ENCODE measurements at regions not wholly inside any gene's neighbourhood (a gene's known extent, or its start where the extent isn't known, plus 50 kb on each side); places are given as distances from the start of the nearest gene placed in this dataset.

- no peak for DNase-seq
Observed at GRCh38 chr20:22863826-22864225, 171.3 kb upstream of the SSTR4 start.

GRCh38 chr20:22866812-22867341 lies 168.2 kb upstream of the SSTR4 start:
- no peak for DNase-seq

- DNase-seq: no peak
Observed at GRCh38 chr20:22878166-22878565, 156.9 kb upstream of the SSTR4 start.

GRCh38 chr20:22880277-22880676 lies 154.8 kb upstream of the SSTR4 start:
- no peak for DNase-seq

- no peak for DNase-seq
Observed at GRCh38 chr20:22887796-22888195, 147.3 kb upstream of the SSTR4 start.

- DNase-seq: no peak
Observed at GRCh38 chr20:22890594-22891300, 144.4 kb upstream of the SSTR4 start.

- no peak for DNase-seq
Observed at GRCh38 chr20:22901164-22901563, 133.9 kb upstream of the SSTR4 start.

GRCh38 chr20:22901921-22902320 lies 133.2 kb upstream of the SSTR4 start:
- no peak for DNase-seq

- no peak for DNase-seq
Observed at GRCh38 chr20:22904386-22904785, 130.7 kb upstream of the SSTR4 start.

- DNase-seq: no peak
Observed at GRCh38 chr20:22904905-22905304, 130.2 kb upstream of the SSTR4 start.

GRCh38 chr20:22905658-22906057 lies 129.5 kb upstream of the SSTR4 start:
- DNase-seq: no peak

GRCh38 chr20:22908437-22908836 lies 126.7 kb upstream of the SSTR4 start:
- DNase-seq: no peak

GRCh38 chr20:22908944-22909343 lies 126.2 kb upstream of the SSTR4 start:
- no peak for DNase-seq

GRCh38 chr20:22909436-22909835 lies 125.7 kb upstream of the SSTR4 start:
- DNase-seq: no peak

GRCh38 chr20:22910287-22910852 lies 124.7 kb upstream of the SSTR4 start:
- DNase-seq: no peak

GRCh38 chr20:22914291-22914690 lies 120.8 kb upstream of the SSTR4 start:
- no peak for DNase-seq

GRCh38 chr20:22915512-22915911 lies 119.6 kb upstream of the SSTR4 start:
- no peak for DNase-seq

GRCh38 chr20:22916021-22916842 lies 118.9 kb upstream of the SSTR4 start:
- no peak for DNase-seq

GRCh38 chr20:22918286-22918983 lies 116.7 kb upstream of the SSTR4 start:
- DNase-seq: no peak

- DNase-seq: no peak
Observed at GRCh38 chr20:22920898-22921297, 114.2 kb upstream of the SSTR4 start.

GRCh38 chr20:22921595-22922421 lies 113.3 kb upstream of the SSTR4 start:
- DNase-seq: no peak

GRCh38 chr20:22922987-22923386 lies 112.1 kb upstream of the SSTR4 start:
- DNase-seq: no peak
